Trophoblast cell (in vitro differentiated cells and primary cell): ENCODE measurements at regions not wholly inside any gene's neighbourhood (a gene's known extent, or its start where the extent isn't known, plus 50 kb on each side); places are given as distances from the start of the nearest gene placed in this dataset.
A peak's percentile ranks its signal among the peaks of the same experiment; 100 is the strongest.

Experiments
- DNase-seq, 2 donors: peaks; one replicate each; pipeline ENCODE4 v3.0.0-alpha.2; 2016
- H2AFZ ChIP-seq: 2 replicates; pipeline ENCODE4 v1.6.1; 2013; ENCODE audit warnings: low read length, moderate library complexity, mild to moderate bottlenecking; ENCODE audit not compliant: insufficient read depth, poor library complexity
- H2AK5ac ChIP-seq: 2 replicates; pipeline ENCODE4 v1.6.1; 2013; ENCODE audit warnings: mild to moderate bottlenecking, low read length
- H2BK120ac ChIP-seq: 2 replicates; pipeline ENCODE4 v1.6.1; 2013; ENCODE audit warnings: low read length, mild to moderate bottlenecking, moderate library complexity; ENCODE audit not compliant: insufficient read depth, poor library complexity
- H2BK12ac ChIP-seq: 2 replicates; pipeline ENCODE4 v1.6.1; 2013; ENCODE audit warnings: mild to moderate bottlenecking, low read length, moderate library complexity
- H2BK5ac ChIP-seq: 2 replicates; pipeline ENCODE4 v1.6.1; 2013; ENCODE audit warnings: low read length, low read depth, moderate library complexity, mild to moderate bottlenecking; ENCODE audit not compliant: poor library complexity
- H3K14ac ChIP-seq: 2 replicates; pipeline ENCODE4 v1.6.1; 2013; ENCODE audit warnings: mild to moderate bottlenecking, low read length
- H3K18ac ChIP-seq: 2 replicates; pipeline ENCODE4 v1.6.1; 2013; ENCODE audit warnings: mild to moderate bottlenecking, low read length
- H3K23ac ChIP-seq: 2 replicates; pipeline ENCODE4 v1.6.1; 2013; ENCODE audit warnings: low read length
- H3K27ac ChIP-seq: 2 replicates; pipeline ENCODE4 v1.5.1; 2013; ENCODE audit warnings: low read depth, mild to moderate bottlenecking, inconsistent platforms, low read length, moderate library complexity
- H3K27me3 ChIP-seq: 2 replicates; pipeline ENCODE4 v1.6.1; 2013; ENCODE audit warnings: inconsistent platforms, mild to moderate bottlenecking, low read length, moderate library complexity; ENCODE audit not compliant: insufficient read depth
- H3K36me3 ChIP-seq, 2 experiments: 1 replicate in 1 of 2; 2 replicates in 1 of 2; pipeline ENCODE4 v1.6.1; 2013; ENCODE audit warnings: low read length in 2 of 2, mild to moderate bottlenecking in 2 of 2, moderate library complexity in 1 of 2; ENCODE audit not compliant: insufficient read depth in 2 of 2, control insufficient read depth in 1 of 2
- H3K4ac ChIP-seq: 2 replicates; pipeline ENCODE4 v1.6.1; 2013; ENCODE audit warnings: low read depth, mild to moderate bottlenecking, low read length, moderate library complexity
- H3K4me1 ChIP-seq, 2 experiments: 1 replicate in 1 of 2; 2 replicates in 1 of 2; pipeline ENCODE4 v1.6.1; 2013; ENCODE audit warnings: low read length in 2 of 2, mild to moderate bottlenecking in 2 of 2, moderate library complexity in 1 of 2; ENCODE audit not compliant: insufficient read depth in 2 of 2, control insufficient read depth in 1 of 2
- H3K4me2 ChIP-seq: 2 replicates; pipeline ENCODE4 v1.6.1; 2013; ENCODE audit warnings: inconsistent platforms, mild to moderate bottlenecking, low read length, moderate library complexity
- H3K4me3 ChIP-seq: 2 replicates; pipeline ENCODE4 v1.5.1; 2013; ENCODE audit warnings: mild to moderate bottlenecking, low read depth, low read length, inconsistent platforms
- H3K79me1 ChIP-seq: one replicate; pipeline ENCODE4 v1.6.1; 2013; ENCODE audit warnings: low read length
- H3K79me2 ChIP-seq: 2 replicates; pipeline ENCODE4 v1.6.1; 2013; ENCODE audit warnings: low read length, mild to moderate bottlenecking; ENCODE audit not compliant: control insufficient read depth, insufficient read depth, poor library complexity
- H3K9ac ChIP-seq: 2 replicates; pipeline ENCODE4 v1.6.1; 2013; ENCODE audit warnings: mild to moderate bottlenecking, low read length
- H3K9me3 ChIP-seq: 2 replicates; pipeline ENCODE4 v1.6.1; 2013; ENCODE audit warnings: low read depth, mild to moderate bottlenecking, control low read depth, inconsistent platforms, low read length; ENCODE audit not compliant: insufficient read depth
- H4K12ac ChIP-seq: 2 replicates; pipeline ENCODE4 v1.6.1; 2013; ENCODE audit warnings: low read depth, mild to moderate bottlenecking, low read length, moderate library complexity
- H4K8ac ChIP-seq: 2 replicates; pipeline ENCODE4 v1.6.1; 2013; ENCODE audit warnings: low read depth, mild to moderate bottlenecking, low read length, moderate library complexity
- H4K91ac ChIP-seq: one replicate; pipeline ENCODE4 v1.6.1; 2013; ENCODE audit warnings: low read depth, mild to moderate bottlenecking, low read length, moderate library complexity
- WGBS: extraction: QIAGEN DNeasy Blood & Tissue Kit; methylation state at CpG from one replicate; pipeline ENCODE4 v1.1.7; 2013; ENCODE audit warnings: missing lambda C conversion rate; ENCODE audit not compliant: insufficient read length, insufficient coverage; ENCODE audit errors: extremely low coverage; 5-methylcytosine and 5-hydroxymethylcytosine counted together

GRCh38 chr2:100627330-100628300 is 64.8 kb downstream of the PDCL3 start:
- no peak overlapping the region for H3K4me3 ChIP-seq
- no peak overlapping the region for H2AFZ ChIP-seq
- no peak overlapping the region for H3K4me2 ChIP-seq
- no peak overlapping the region for H3K9ac ChIP-seq
- H3K9me3 ChIP-seq: no peaks in the 10 kb centered on the region
- H2BK120ac ChIP-seq: no peak overlapping the region
- H2BK5ac ChIP-seq: no peak overlapping the region
- peaks cover 0 to 5% of the 10 kb centered on the region in 2 experiments for H3K4me1 ChIP-seq
- H3K79me2 ChIP-seq: no peaks in the 10 kb centered on the region
- no peak overlapping the region for H3K18ac ChIP-seq
- H3K27ac ChIP-seq: no peak overlapping the region
- H4K8ac ChIP-seq: no peak overlapping the region
- H4K91ac ChIP-seq: no peak overlapping the region
- WGBS: no CpG with 5 or more reads among the region's 13 CpGs
- DNase-seq: no peak
- H4K12ac ChIP-seq: no peak overlapping the region
- H3K36me3 ChIP-seq: no peaks in the 10 kb centered on the region
- H3K14ac ChIP-seq: no peak overlapping the region
- no peak overlapping the region for H2AK5ac ChIP-seq
- H3K23ac ChIP-seq: peak overlapping the region; percentile 8
- no peaks in the 10 kb centered on the region for H3K79me1 ChIP-seq
- H3K27me3 ChIP-seq: no peaks in the 10 kb centered on the region
- H2BK12ac ChIP-seq: no peak overlapping the region
- no peak overlapping the region for H3K4ac ChIP-seq

DNA sequence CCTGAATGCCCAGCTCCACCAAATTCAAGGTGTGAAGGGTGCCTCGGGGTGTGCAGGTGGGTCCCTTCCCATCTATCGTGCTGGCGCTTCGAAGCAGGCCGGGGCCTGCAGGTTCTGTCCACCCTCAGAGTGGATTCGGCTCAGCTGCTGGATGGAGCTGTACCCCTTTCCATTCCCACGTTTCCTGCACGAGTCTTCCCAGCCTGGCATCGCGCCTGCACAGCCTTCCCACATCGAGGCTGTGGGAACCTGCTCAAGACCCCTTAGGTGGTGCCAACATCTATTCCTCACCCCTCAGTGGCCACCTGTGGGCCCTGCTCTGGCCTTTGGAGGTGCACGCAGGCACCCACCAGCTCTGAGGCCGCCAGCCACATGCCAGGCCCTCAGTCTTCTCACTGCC is 65.7 kb downstream of the PDCL3 start:
- Histone ChIP-seq H2AK5ac (no peak overlapping the region), H3K9ac (no peak overlapping the region), H2BK5ac (no peak overlapping the region), H4K8ac (no peak overlapping the region), H3K79me2 (no peaks in the 10 kb centered on the region), H2BK12ac (no peak overlapping the region), H3K23ac (no peak overlapping the region), H2AFZ (no peak overlapping the region), H4K12ac (no peak overlapping the region), H3K4me1 (peaks cover 0 to 5% of the 10 kb centered on the region in 2 experiments), H2BK120ac (no peak overlapping the region), H3K9me3 (no peaks in the 10 kb centered on the region), H3K79me1 (no peaks in the 10 kb centered on the region), H4K91ac (no peak overlapping the region), H3K27me3 (no peaks in the 10 kb centered on the region), H3K36me3 (no peaks in the 10 kb centered on the region), H3K14ac (no peak overlapping the region), H3K27ac (no peak overlapping the region), H3K4me2 (no peak overlapping the region), H3K4ac (no peak overlapping the region), H3K4me3 (no peak overlapping the region), H3K18ac (no peak overlapping the region)
- no peak for DNase-seq
- no CpG with 5 or more reads among the region's 13 CpGs for WGBS

DNA sequence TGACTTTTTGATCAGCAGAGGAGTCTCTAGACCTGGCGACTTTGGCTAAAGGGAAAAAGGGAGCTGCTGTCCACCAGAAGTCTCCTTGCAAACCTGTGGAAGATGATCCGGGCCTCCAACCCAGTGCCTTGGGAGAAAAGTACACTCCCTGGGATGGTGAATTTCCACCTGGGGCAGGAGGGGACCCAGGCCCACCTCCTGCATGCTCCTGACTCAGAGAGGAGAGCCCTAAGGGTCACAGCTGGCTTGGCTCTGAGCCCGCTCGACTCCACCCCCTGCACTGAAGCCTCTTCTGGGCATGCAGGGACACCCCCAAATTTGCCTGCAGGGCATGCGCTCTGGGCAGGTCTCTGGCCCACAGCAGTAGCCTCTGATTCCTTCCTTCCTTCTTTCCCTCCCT is 66.5 kb downstream of the PDCL3 start:
- no peak overlapping the region for H4K91ac ChIP-seq
- no peaks in the 10 kb centered on the region for H3K36me3 ChIP-seq
- H3K4me1 ChIP-seq: peaks cover 0 to 5% of the 10 kb centered on the region in 2 experiments
- no peak overlapping the region for H3K14ac ChIP-seq
- H2AK5ac ChIP-seq: no peak overlapping the region
- no peak for DNase-seq
- H3K79me2 ChIP-seq: no peaks in the 10 kb centered on the region
- H3K27me3 ChIP-seq: no peaks in the 10 kb centered on the region
- H2AFZ ChIP-seq: no peak overlapping the region
- H3K9ac ChIP-seq: no peak overlapping the region
- H3K4me3 ChIP-seq: no peak overlapping the region
- no CpG with 5 or more reads among the region's 5 CpGs for WGBS
- H3K4me2 ChIP-seq: no peak overlapping the region
- H3K27ac ChIP-seq: no peak overlapping the region
- no peak overlapping the region for H2BK120ac ChIP-seq
- H3K79me1 ChIP-seq: no peaks in the 10 kb centered on the region
- no peak overlapping the region for H4K12ac ChIP-seq
- no peak overlapping the region for H2BK5ac ChIP-seq
- H3K23ac ChIP-seq: no peak overlapping the region
- H3K4ac ChIP-seq: no peak overlapping the region
- no peak overlapping the region for H3K18ac ChIP-seq
- no peaks in the 10 kb centered on the region for H3K9me3 ChIP-seq
- H2BK12ac ChIP-seq: no peak overlapping the region
- no peak overlapping the region for H4K8ac ChIP-seq

- H3K4ac ChIP-seq: no peak overlapping the region
- no peak overlapping the region for H3K9ac ChIP-seq
- no peak overlapping the region for H2AK5ac ChIP-seq
- no peaks in the 10 kb centered on the region for H3K27me3 ChIP-seq
- no peak overlapping the region for H2BK120ac ChIP-seq
- H3K9me3 ChIP-seq: no peaks in the 10 kb centered on the region
- peaks cover 0 to 5% of the 10 kb centered on the region in 2 experiments for H3K4me1 ChIP-seq
- H4K91ac ChIP-seq: no peak overlapping the region
- H3K23ac ChIP-seq: no peak overlapping the region
- no peak overlapping the region for H3K27ac ChIP-seq
- no peaks in the 10 kb centered on the region for H3K79me1 ChIP-seq
- no peak overlapping the region for H2AFZ ChIP-seq
- H3K79me2 ChIP-seq: no peaks in the 10 kb centered on the region
- no peak overlapping the region for H3K4me3 ChIP-seq
- H4K12ac ChIP-seq: no peak overlapping the region
- H4K8ac ChIP-seq: no peak overlapping the region
- no peak for DNase-seq
- no peaks in the 10 kb centered on the region for H3K36me3 ChIP-seq
- no peak overlapping the region for H3K4me2 ChIP-seq
- H3K14ac ChIP-seq: no peak overlapping the region
- no peak overlapping the region for H2BK5ac ChIP-seq
- no peak overlapping the region for H2BK12ac ChIP-seq
- WGBS: no CpG with 5 or more reads among the region's 8 CpGs
- no peak overlapping the region for H3K18ac ChIP-seq
Measured at GRCh38 chr2:100630473-100630977, 67.7 kb downstream of the PDCL3 start.
